ENCODE measurements at regions not wholly inside any gene's neighbourhood (a gene's known extent, or its start where the extent isn't known, plus 50 kb on each side); places are given as distances from the start of the nearest gene placed in this dataset.
"Not testable (repeated sequence)": the region's sequence is repeated elsewhere in the genome, so short reads cannot be mapped to it uniquely, and the experiment has no call there.

GRCh38 chr13:18322821-18323220, 858.8 kb downstream of the TUBA3C start:
- DNase-seq; in situ Hi-C loops (cut with MboI; ENCODE audit: low pct_unique_long_range_greater_than_20kb, low sequenced_read_pairs): not testable (repeated sequence)

GRCh38 chr13:18319653-18320052, 862.0 kb downstream of the TUBA3C start:
- DNase-seq; in situ Hi-C loops (cut with MboI; ENCODE audit: low pct_unique_long_range_greater_than_20kb, low sequenced_read_pairs): not testable (repeated sequence)

GRCh38 chr13:18303240-18303813, 878.3 kb downstream of the TUBA3C start:
- DNase-seq; in situ Hi-C loops (cut with MboI; ENCODE audit: low pct_unique_long_range_greater_than_20kb, low sequenced_read_pairs): not testable (repeated sequence)

GRCh38 chr13:18300968-18301367, 880.7 kb downstream of the TUBA3C start:
- DNase-seq; in situ Hi-C loops (cut with MboI; ENCODE audit: low pct_unique_long_range_greater_than_20kb, low sequenced_read_pairs): not testable (repeated sequence)

- in situ Hi-C loops (cut with MboI; ENCODE audit: low pct_unique_long_range_greater_than_20kb, low sequenced_read_pairs); DNase-seq: not testable (repeated sequence)
Observed at GRCh38 chr13:18297359-18297758, 884.3 kb downstream of the TUBA3C start.

- in situ Hi-C loops (cut with MboI; ENCODE audit: low pct_unique_long_range_greater_than_20kb, low sequenced_read_pairs); DNase-seq: not testable (repeated sequence)
Observed at GRCh38 chr13:18296617-18297016, 885.0 kb downstream of the TUBA3C start.

GRCh38 chr13:18294311-18294710, 887.3 kb downstream of the TUBA3C start:
- in situ Hi-C loops (cut with MboI; ENCODE audit: low pct_unique_long_range_greater_than_20kb, low sequenced_read_pairs); DNase-seq: not testable (repeated sequence)

- in situ Hi-C loops (cut with MboI; ENCODE audit: low pct_unique_long_range_greater_than_20kb, low sequenced_read_pairs), result not testable (repeated sequence)
Observed at GRCh38 chr13:18286848-18287247, 894.8 kb downstream of the TUBA3C start.

GRCh38 chr13:18285663-18286062, 896.0 kb downstream of the TUBA3C start:
- DNase-seq; in situ Hi-C loops (cut with MboI; ENCODE audit: low pct_unique_long_range_greater_than_20kb, low sequenced_read_pairs): not testable (repeated sequence)

More at GRCh38 chr13:18286848-18287247, 894.8 kb downstream of the TUBA3C start:
- DNase-seq, result not testable (repeated sequence)

GRCh38 chr13:18284040-18284439, 897.6 kb downstream of the TUBA3C start:
- in situ Hi-C loops (cut with MboI; ENCODE audit: low pct_unique_long_range_greater_than_20kb, low sequenced_read_pairs), result not testable (repeated sequence)

GRCh38 chr13:18281829-18282597, 899.6 kb downstream of the TUBA3C start:
- DNase-seq; in situ Hi-C loops (cut with MboI; ENCODE audit: low pct_unique_long_range_greater_than_20kb, low sequenced_read_pairs): not testable (repeated sequence)

More at GRCh38 chr13:18284040-18284439, 897.6 kb downstream of the TUBA3C start:
- not testable (repeated sequence) for DNase-seq

GRCh38 chr13:18280904-18281828, 900.5 kb downstream of the TUBA3C start:
- DNase-seq; in situ Hi-C loops (cut with MboI; ENCODE audit: low pct_unique_long_range_greater_than_20kb, low sequenced_read_pairs): not testable (repeated sequence)

GRCh38 chr13:18279971-18280370, 901.7 kb downstream of the TUBA3C start:
- in situ Hi-C loops (cut with MboI; ENCODE audit: low pct_unique_long_range_greater_than_20kb, low sequenced_read_pairs), result not testable (repeated sequence)

GRCh38 chr13:18277372-18277771, 904.3 kb downstream of the TUBA3C start:
- DNase-seq; in situ Hi-C loops (cut with MboI; ENCODE audit: low pct_unique_long_range_greater_than_20kb, low sequenced_read_pairs): not testable (repeated sequence)

More at GRCh38 chr13:18279971-18280370, 901.7 kb downstream of the TUBA3C start:
- not testable (repeated sequence) for DNase-seq

- in situ Hi-C loops (cut with MboI; ENCODE audit: low pct_unique_long_range_greater_than_20kb, low sequenced_read_pairs); DNase-seq: not testable (repeated sequence)
Observed at GRCh38 chr13:18276280-18276679, 905.3 kb downstream of the TUBA3C start.

- in situ Hi-C loops (cut with MboI; ENCODE audit: low pct_unique_long_range_greater_than_20kb, low sequenced_read_pairs), result not testable (repeated sequence)
Observed at GRCh38 chr13:18273785-18274514, 907.7 kb downstream of the TUBA3C start.

GRCh38 chr13:18258801-18259419, 922.7 kb downstream of the TUBA3C start:
- in situ Hi-C loops (cut with MboI; ENCODE audit: low pct_unique_long_range_greater_than_20kb, low sequenced_read_pairs); DNase-seq: not testable (repeated sequence)

More at GRCh38 chr13:18273785-18274514, 907.7 kb downstream of the TUBA3C start:
- not testable (repeated sequence) for DNase-seq

GRCh38 chr13:18257686-18258085, 923.9 kb downstream of the TUBA3C start:
- DNase-seq; in situ Hi-C loops (cut with MboI; ENCODE audit: low pct_unique_long_range_greater_than_20kb, low sequenced_read_pairs): not testable (repeated sequence)
